ENCODE measurements at regions not wholly inside any gene's neighbourhood (a gene's known extent, or its start where the extent isn't known, plus 50 kb on each side); places are given as distances from the start of the nearest gene placed in this dataset.

- TF ChIP-seq GLI2 (tag by site-specific recombination; IDR thresholded peaks at IDR 0.05; ENCODE audit: borderline replicate concordance, low read depth) = no peak
- no peak for TF ChIP-seq SCRT1 (tag by site-specific recombination; IDR thresholded peaks at IDR 0.05; ENCODE audit: borderline replicate concordance)
- TF ChIP-seq OSR2 (tag by site-specific recombination; IDR thresholded peaks at IDR 0.05) = no peak
- no peak for TF ChIP-seq ZSCAN16 (tag by site-specific recombination; IDR thresholded peaks at IDR 0.05)
- TF ChIP-seq ZNF19 (tag by site-specific recombination; IDR thresholded peaks at IDR 0.05; ENCODE audit: low read depth) = no peak
- no peak for TF ChIP-seq ZNF292 (tag by site-specific recombination; IDR thresholded peaks at IDR 0.05; ENCODE audit: borderline replicate concordance, low read depth)
- no peak for TF ChIP-seq ZNF132 (tag by site-specific recombination; IDR thresholded peaks at IDR 0.05; ENCODE audit: borderline replicate concordance)
Measured at GRCh38 chr11:28461338-28461737, 353.1 kb downstream of the METTL15 start (continued).

- no peak for TF ChIP-seq ZFHX2 (tag by site-specific recombination; conservative IDR thresholded peaks at IDR 0.05)
- TF ChIP-seq ZNF510 (tag by site-specific recombination; IDR thresholded peaks at IDR 0.05; ENCODE audit: insufficient replicate concordance) = no peak
- TF ChIP-seq, protein P1, sequence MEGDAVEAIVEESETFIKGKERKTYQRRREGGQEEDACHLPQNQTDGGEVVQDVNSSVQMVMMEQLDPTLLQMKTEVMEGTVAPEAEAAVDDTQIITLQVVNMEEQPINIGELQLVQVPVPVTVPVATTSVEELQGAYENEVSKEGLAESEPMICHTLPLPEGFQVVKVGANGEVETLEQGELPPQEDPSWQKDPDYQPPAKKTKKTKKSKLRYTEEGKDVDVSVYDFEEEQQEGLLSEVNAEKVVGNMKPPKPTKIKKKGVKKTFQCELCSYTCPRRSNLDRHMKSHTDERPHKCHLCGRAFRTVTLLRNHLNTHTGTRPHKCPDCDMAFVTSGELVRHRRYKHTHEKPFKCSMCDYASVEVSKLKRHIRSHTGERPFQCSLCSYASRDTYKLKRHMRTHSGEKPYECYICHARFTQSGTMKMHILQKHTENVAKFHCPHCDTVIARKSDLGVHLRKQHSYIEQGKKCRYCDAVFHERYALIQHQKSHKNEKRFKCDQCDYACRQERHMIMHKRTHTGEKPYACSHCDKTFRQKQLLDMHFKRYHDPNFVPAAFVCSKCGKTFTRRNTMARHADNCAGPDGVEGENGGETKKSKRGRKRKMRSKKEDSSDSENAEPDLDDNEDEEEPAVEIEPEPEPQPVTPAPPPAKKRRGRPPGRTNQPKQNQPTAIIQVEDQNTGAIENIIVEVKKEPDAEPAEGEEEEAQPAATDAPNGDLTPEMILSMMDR (tag by site-specific recombination; IDR thresholded peaks at IDR 0.05) = no peak
- no peak for TF ChIP-seq ZNF292 (tag by site-specific recombination; IDR thresholded peaks at IDR 0.05; ENCODE audit: borderline replicate concordance, low read depth)
- TF ChIP-seq, protein P2, sequence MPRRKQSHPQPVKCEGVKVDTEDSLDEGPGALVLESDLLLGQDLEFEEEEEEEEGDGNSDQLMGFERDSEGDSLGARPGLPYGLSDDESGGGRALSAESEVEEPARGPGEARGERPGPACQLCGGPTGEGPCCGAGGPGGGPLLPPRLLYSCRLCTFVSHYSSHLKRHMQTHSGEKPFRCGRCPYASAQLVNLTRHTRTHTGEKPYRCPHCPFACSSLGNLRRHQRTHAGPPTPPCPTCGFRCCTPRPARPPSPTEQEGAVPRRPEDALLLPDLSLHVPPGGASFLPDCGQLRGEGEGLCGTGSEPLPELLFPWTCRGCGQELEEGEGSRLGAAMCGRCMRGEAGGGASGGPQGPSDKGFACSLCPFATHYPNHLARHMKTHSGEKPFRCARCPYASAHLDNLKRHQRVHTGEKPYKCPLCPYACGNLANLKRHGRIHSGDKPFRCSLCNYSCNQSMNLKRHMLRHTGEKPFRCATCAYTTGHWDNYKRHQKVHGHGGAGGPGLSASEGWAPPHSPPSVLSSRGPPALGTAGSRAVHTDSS (tag by site-specific recombination; IDR thresholded peaks at IDR 0.05) = no peak
- TF ChIP-seq ZNF580 (tag by site-specific recombination; IDR thresholded peaks at IDR 0.05) = no peak
- no peak for TF ChIP-seq ZBTB44 (tag by site-specific recombination; IDR thresholded peaks at IDR 0.05)
- TF ChIP-seq OVOL3 (tag by site-specific recombination; IDR thresholded peaks at IDR 0.05) = no peak
- no peak for TF ChIP-seq ZNF121 (tag by site-specific recombination; IDR thresholded peaks at IDR 0.05)
- no peak for TF ChIP-seq ZNF777 (tag by site-specific recombination; IDR thresholded peaks at IDR 0.05; ENCODE audit: borderline replicate concordance)
- TF ChIP-seq ZNF366 (tag by site-specific recombination; conservative IDR thresholded peaks at IDR 0.05) = no peak
- no peak for TF ChIP-seq ZNF514 (tag by site-specific recombination; IDR thresholded peaks at IDR 0.05)
- no peaks in the 10 kb centered on the region for H3K36me3 ChIP-seq (ENCODE audit: control insufficient read depth in 2 of 2, insufficient read depth in 1 of 2, low read length in 2 of 2)
- ChIA-PET CTCF (no interaction called here), POLR2A (no interaction called here)
- H3K4me1 ChIP-seq (ENCODE audit: control insufficient read depth, insufficient read depth, low read length) = no peaks in the 10 kb centered on the region
- no peak overlapping the region for H3K27ac ChIP-seq (ENCODE audit: extremely low read depth, low read depth, low read length)
- no peaks in the 10 kb centered on the region for H3K9me3 ChIP-seq (ENCODE audit: control insufficient read depth, insufficient read depth, low read depth, low read length)
- no peak overlapping the region for H3K4me3 ChIP-seq (ENCODE audit: low read depth, low read length)
Measured at GRCh38 chr11:28460348-28460747, 352.2 kb downstream of the METTL15 start.

DNA sequence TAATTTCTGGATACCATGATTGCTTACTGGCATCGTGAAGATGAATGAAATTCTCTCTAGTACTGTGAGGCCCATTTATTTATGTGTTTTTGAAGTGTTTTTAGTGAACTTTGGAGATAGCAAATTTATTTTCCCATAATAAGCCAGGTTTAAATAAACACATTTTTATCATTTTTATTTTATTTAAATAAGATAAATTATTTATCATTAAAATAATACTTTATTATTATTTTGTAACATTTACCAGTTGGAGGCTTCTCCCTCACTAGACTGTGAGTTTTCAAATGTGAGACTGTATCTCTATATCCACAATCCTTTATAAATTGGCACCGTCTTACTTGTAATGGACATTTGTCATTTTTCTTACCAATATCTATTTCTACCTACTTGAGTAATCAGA is 351.7 kb downstream of the METTL15 start:
- Histone ChIP-seq H3K36me3 (ENCODE audit: control insufficient read depth in 2 of 2, insufficient read depth in 1 of 2, low read length in 2 of 2) (no peaks in the 10 kb centered on the region), H3K4me3 (ENCODE audit: low read depth, low read length) (no peak overlapping the region), H3K27ac (ENCODE audit: extremely low read depth, low read depth, low read length) (no peak overlapping the region), H3K4me1 (ENCODE audit: control insufficient read depth, insufficient read depth, low read length) (no peaks in the 10 kb centered on the region), H3K9me3 (ENCODE audit: control insufficient read depth, insufficient read depth, low read depth, low read length) (no peaks in the 10 kb centered on the region)
- POLR2A ChIA-PET = no interaction called here
- CTCF ChIA-PET = no interaction called here
- TF ChIP-seq PBX3 (CRISPR knock-in tag; IDR thresholded peaks at IDR 0.05) (no peak), ZNF544 (tag by site-specific recombination; IDR thresholded peaks at IDR 0.05) (no peak), ZBTB17 (tag by site-specific recombination; IDR thresholded peaks at IDR 0.05) (no peak), ZNF223 (tag by site-specific recombination; IDR thresholded peaks at IDR 0.05) (no peak), ZNF140 (tag by site-specific recombination; IDR thresholded peaks at IDR 0.05) (no peak), KLF16 (tag by site-specific recombination; IDR thresholded peaks at IDR 0.05) (no peak), ZFP3 (tag by site-specific recombination; IDR thresholded peaks at IDR 0.05; ENCODE audit: low read depth) (no peak), HOXD13 (CRISPR knock-in tag; IDR thresholded peaks at IDR 0.05; ENCODE audit: borderline replicate concordance) (no peak)
- TF ChIP-seq, protein P3, sequence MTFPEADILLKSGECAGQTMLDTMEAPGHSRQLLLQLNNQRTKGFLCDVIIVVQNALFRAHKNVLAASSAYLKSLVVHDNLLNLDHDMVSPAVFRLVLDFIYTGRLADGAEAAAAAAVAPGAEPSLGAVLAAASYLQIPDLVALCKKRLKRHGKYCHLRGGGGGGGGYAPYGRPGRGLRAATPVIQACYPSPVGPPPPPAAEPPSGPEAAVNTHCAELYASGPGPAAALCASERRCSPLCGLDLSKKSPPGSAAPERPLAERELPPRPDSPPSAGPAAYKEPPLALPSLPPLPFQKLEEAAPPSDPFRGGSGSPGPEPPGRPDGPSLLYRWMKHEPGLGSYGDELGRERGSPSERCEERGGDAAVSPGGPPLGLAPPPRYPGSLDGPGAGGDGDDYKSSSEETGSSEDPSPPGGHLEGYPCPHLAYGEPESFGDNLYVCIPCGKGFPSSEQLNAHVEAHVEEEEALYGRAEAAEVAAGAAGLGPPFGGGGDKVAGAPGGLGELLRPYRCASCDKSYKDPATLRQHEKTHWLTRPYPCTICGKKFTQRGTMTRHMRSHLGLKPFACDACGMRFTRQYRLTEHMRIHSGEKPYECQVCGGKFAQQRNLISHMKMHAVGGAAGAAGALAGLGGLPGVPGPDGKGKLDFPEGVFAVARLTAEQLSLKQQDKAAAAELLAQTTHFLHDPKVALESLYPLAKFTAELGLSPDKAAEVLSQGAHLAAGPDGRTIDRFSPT (tag by site-specific recombination; IDR thresholded peaks at IDR 0.05) = no peak
